ENCODE measurements at regions not wholly inside any gene's neighbourhood (a gene's known extent, or its start where the extent isn't known, plus 50 kb on each side); places are given as distances from the start of the nearest gene placed in this dataset.

- ATAC-seq, result no peak
- TF ChIP-seq TCF4 (CRISPR knock-in tag; IDR thresholded peaks at IDR 0.05; ENCODE audit: borderline replicate concordance), result no peak
- TF ChIP-seq CSRNP3 (CRISPR knock-in tag; IDR thresholded peaks at IDR 0.05), result no peak
- TF ChIP-seq ZFP30 (CRISPR knock-in tag; IDR thresholded peaks at IDR 0.05), result no peak
- no peak for TF ChIP-seq TOX (CRISPR knock-in tag; IDR thresholded peaks at IDR 0.05; ENCODE audit: borderline replicate concordance)
- no peak for TF ChIP-seq OSR1 (CRISPR knock-in tag; IDR thresholded peaks at IDR 0.05)
- no peak for TF ChIP-seq TSHZ2 (CRISPR knock-in tag; IDR thresholded peaks at IDR 0.05)
- TF ChIP-seq ZNF8 (CRISPR knock-in tag; IDR thresholded peaks at IDR 0.05), result no peak
- TF ChIP-seq, protein P1, sequence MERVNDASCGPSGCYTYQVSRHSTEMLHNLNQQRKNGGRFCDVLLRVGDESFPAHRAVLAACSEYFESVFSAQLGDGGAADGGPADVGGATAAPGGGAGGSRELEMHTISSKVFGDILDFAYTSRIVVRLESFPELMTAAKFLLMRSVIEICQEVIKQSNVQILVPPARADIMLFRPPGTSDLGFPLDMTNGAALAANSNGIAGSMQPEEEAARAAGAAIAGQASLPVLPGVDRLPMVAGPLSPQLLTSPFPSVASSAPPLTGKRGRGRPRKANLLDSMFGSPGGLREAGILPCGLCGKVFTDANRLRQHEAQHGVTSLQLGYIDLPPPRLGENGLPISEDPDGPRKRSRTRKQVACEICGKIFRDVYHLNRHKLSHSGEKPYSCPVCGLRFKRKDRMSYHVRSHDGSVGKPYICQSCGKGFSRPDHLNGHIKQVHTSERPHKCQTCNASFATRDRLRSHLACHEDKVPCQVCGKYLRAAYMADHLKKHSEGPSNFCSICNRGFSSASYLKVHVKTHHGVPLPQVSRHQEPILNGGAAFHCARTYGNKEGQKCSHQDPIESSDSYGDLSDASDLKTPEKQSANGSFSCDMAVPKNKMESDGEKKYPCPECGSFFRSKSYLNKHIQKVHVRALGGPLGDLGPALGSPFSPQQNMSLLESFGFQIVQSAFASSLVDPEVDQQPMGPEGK (CRISPR knock-in tag; IDR thresholded peaks at IDR 0.05; ENCODE audit: borderline replicate concordance), result no peak
- TF ChIP-seq ISL1 (CRISPR knock-in tag; IDR thresholded peaks at IDR 0.05), result no peak
- TF ChIP-seq RARB (CRISPR knock-in tag; IDR thresholded peaks at IDR 0.05), result no peak
- no peak for TF ChIP-seq SNAI2 (CRISPR knock-in tag; IDR thresholded peaks at IDR 0.05)
- no peak for TF ChIP-seq ZFP3 (CRISPR knock-in tag; IDR thresholded peaks at IDR 0.05)
- TF ChIP-seq CREB5 (CRISPR knock-in tag; IDR thresholded peaks at IDR 0.05; ENCODE audit: low read depth), result no peak
- no peak for TF ChIP-seq BACH2 (CRISPR knock-in tag; IDR thresholded peaks at IDR 0.05; ENCODE audit: borderline replicate concordance)
- TF ChIP-seq PPARA (CRISPR knock-in tag; IDR thresholded peaks at IDR 0.05; ENCODE audit: borderline replicate concordance), result no peak
These were observed 1627.0 kb upstream of the PCDH20 start for GRCh38 chr13:63042686-63043085.

GRCh38 chr13:63041640-63042414 is 1626.2 kb upstream of the PCDH20 start:
- no peak for ATAC-seq
- TF ChIP-seq ZNF70 (CRISPR knock-in tag; IDR thresholded peaks at IDR 0.05), result no peak
- TF ChIP-seq BACH2 (CRISPR knock-in tag; IDR thresholded peaks at IDR 0.05; ENCODE audit: borderline replicate concordance), result no peak
- TF ChIP-seq CSDC2 (CRISPR knock-in tag; IDR thresholded peaks at IDR 0.05), result no peak
- TF ChIP-seq TOX (CRISPR knock-in tag; IDR thresholded peaks at IDR 0.05; ENCODE audit: borderline replicate concordance), result no peak
- no peak for TF ChIP-seq ESRRG (CRISPR knock-in tag; IDR thresholded peaks at IDR 0.05)
- TF ChIP-seq ARNTL (CRISPR knock-in tag; IDR thresholded peaks at IDR 0.05; ENCODE audit: borderline replicate concordance, low read depth), result no peak
- TF ChIP-seq ZNF565 (CRISPR knock-in tag; conservative IDR thresholded peaks at IDR 0.05; ENCODE audit: low read depth), result no peak
- no peak for TF ChIP-seq ZFP30 (CRISPR knock-in tag; IDR thresholded peaks at IDR 0.05)
- TF ChIP-seq OSR1 (CRISPR knock-in tag; IDR thresholded peaks at IDR 0.05), result no peak
- no peak for TF ChIP-seq ZC3H10 (CRISPR knock-in tag; IDR thresholded peaks at IDR 0.05)
- TF ChIP-seq POU6F1 (CRISPR knock-in tag; IDR thresholded peaks at IDR 0.05; ENCODE audit: borderline replicate concordance, low read depth), result no peak
- no peak for TF ChIP-seq TSHZ2 (CRISPR knock-in tag; IDR thresholded peaks at IDR 0.05)
